GM15510 (cell line): ENCODE measurements at regions not wholly inside any gene's neighbourhood (a gene's known extent, or its start where the extent isn't known, plus 50 kb on each side); places are given as distances from the start of the nearest gene placed in this dataset.

Experiments used
- POLR2A ChIP-seq: IDR thresholded peaks from 3 replicates; pipeline ENCODE4 v1.6.1; 2011; ENCODE audit warnings: borderline replicate concordance; ENCODE audit not compliant: insufficient read length; ENCODE audit errors: extremely low read depth

- TF ChIP-seq POLR2A = no peak
Observed at GRCh38 chr16:85996843-85997242, 97.9 kb downstream of the IRF8 start.

GRCh38 chr16:85998171-85998867, 99.4 kb downstream of the IRF8 start:
- TF ChIP-seq POLR2A = no peak

- no peak for TF ChIP-seq POLR2A
Observed at GRCh38 chr16:85998868-85999729, 100.1 kb downstream of the IRF8 start.

GRCh38 chr16:85999778-86000177, 100.8 kb downstream of the IRF8 start:
- TF ChIP-seq POLR2A = no peak

GRCh38 chr16:86002178-86002900, 103.4 kb downstream of the IRF8 start:
- TF ChIP-seq POLR2A = peak; percentile 37

GRCh38 chr16:86007524-86007923, 108.6 kb downstream of the IRF8 start:
- no peak for TF ChIP-seq POLR2A

- TF ChIP-seq POLR2A = no peak
Observed at GRCh38 chr16:86010680-86011141, 111.7 kb downstream of the IRF8 start.

- no peak for TF ChIP-seq POLR2A
Observed at GRCh38 chr16:86011532-86011931, 112.6 kb downstream of the IRF8 start.

- no peak for TF ChIP-seq POLR2A
Observed at GRCh38 chr16:86012221-86012620, 113.3 kb downstream of the IRF8 start.

GRCh38 chr16:86013867-86014266, 114.9 kb downstream of the IRF8 start:
- no peak for TF ChIP-seq POLR2A

GRCh38 chr16:86015606-86016005, 116.6 kb downstream of the IRF8 start:
- TF ChIP-seq POLR2A = no peak

- TF ChIP-seq POLR2A = no peak
Observed at GRCh38 chr16:86016201-86016965, 117.4 kb downstream of the IRF8 start.

- no peak for TF ChIP-seq POLR2A
Observed at GRCh38 chr16:86018071-86018470, 119.1 kb downstream of the IRF8 start.

- TF ChIP-seq POLR2A = no peak
Observed at GRCh38 chr16:86018487-86018886, 119.5 kb downstream of the IRF8 start.

- TF ChIP-seq POLR2A = no peak
Observed at GRCh38 chr16:86018941-86019340, 120.0 kb downstream of the IRF8 start.

GRCh38 chr16:86019446-86020047, 120.6 kb downstream of the IRF8 start:
- TF ChIP-seq POLR2A = no peak
